Right forelimb (tissue), 1 donor: ENCODE measurements at regions not wholly inside any gene's neighbourhood (a gene's known extent, or its start where the extent isn't known, plus 50 kb on each side); places are given as distances from the start of the nearest gene placed in this dataset.

Experiments used
- DNase-seq: peaks from one replicate; pipeline ENCODE4 v3.0.0-alpha.2; 2018

DNA sequence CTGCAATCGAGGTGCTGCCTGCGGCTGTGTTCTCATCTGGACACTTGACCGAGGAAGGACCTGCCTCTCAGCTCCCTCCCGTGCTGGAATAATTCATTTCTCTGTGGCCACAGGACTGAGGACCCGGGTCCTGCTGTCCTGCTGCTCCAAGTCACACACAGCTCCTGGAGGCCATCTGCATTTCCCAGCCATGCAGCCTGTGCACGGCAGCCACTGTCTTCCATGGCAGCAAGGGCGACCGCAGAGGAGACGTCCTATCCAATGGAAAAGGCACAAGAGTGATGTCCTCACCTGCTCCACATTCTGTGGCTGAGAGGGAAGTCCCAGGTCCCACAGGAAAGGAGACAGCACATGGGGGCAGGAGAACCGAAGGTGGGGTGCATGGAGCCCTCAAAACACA lies 495.8 kb downstream of the BRD1 start:
- DNase-seq, result no peak

DNA sequence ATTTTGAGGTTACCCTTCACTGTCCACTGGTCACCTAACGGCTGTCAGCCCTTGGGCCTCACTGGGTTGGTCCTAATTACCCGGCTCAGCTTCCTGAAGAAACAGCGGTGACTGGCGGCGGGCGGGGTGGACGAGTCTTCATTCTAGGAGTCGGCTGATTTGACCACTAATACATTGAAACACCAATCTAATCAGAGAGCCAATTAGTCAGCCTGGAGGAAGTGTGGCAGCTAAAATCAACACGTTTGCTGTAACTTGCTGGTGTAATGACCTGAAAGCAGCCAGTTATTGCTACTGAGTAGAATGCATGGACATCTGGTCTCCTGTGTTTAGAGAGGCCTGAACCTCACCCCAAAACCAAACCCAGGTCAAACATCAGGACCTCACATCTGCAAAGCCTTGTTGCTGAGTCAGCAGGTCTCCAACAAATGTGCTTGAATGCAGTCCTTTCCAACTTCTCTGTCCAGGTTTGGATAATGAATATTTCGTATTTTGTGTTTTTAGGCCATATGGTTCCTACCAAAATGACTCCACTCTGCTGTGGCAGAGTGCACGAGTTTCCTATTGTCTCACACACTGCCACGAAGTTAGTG lies 496.4 kb downstream of the BRD1 start:
- DNase-seq, result no peak

GRCh38 chr22:49330421-49331222 lies 497.1 kb downstream of the BRD1 start:
- no peak for DNase-seq

- no peak for DNase-seq
Measured at GRCh38 chr22:49329636-49330035, 498.0 kb downstream of the BRD1 start.

GRCh38 chr22:49328630-49329405 lies 498.9 kb downstream of the BRD1 start:
- DNase-seq, result no peak

DNA sequence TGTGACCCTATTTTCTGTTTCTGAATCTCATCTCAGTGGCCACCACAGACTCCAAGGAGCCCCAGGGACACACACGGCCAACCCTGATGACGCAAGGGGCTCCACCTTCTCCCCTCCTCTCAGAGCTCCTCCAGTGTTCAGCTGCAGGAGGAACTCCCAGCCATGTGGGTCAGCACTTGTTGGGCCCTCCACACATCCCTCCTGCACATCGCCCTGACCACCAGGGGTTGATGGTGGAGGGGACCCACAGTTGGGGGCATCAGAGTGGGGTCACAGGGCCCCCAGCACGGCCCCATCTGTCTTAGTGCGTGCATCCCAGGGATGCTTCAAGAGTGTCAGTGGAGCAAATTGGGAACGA lies 499.6 kb downstream of the BRD1 start:
- no peak for DNase-seq

DNA sequence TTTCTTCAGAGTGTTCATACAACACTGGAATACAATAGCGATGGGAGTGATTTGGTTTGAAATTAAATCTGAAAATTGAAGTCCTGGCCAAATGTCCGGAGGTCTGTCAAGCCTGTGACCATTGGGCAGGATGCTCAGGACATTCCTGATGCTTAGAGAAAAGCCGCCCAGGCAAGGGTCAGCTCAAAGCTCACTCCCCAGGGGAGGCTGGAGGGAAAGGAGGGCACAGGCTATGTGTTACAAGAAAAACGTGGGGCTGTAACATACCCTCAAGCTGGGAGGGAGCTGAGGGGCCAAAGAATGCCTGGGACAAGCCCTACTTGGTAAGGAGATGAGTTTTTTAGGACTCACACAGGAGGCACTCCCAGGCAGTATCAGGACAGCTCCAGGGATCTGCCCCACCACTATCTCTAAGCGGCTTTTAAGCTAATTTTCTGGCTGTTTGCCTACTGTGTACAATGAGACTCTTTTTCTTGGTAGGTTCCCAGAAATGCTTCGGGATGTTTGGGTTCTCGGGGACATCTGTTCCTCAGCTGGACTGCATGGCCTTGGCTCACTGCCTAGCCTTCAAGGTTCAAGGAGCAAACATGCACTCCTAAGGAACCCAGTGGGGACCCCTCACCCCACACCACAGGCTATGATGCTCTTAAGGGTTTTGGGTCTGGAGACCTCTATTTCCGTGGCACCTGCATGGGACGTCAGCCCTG lies 500.1 kb downstream of the BRD1 start:
- DNase-seq, result no peak

- no peak for DNase-seq
Measured at GRCh38 chr22:49326558-49326957, 501.1 kb downstream of the BRD1 start.

- no peak for DNase-seq
Measured at GRCh38 chr22:49325531-49326395, 501.9 kb downstream of the BRD1 start.

DNA sequence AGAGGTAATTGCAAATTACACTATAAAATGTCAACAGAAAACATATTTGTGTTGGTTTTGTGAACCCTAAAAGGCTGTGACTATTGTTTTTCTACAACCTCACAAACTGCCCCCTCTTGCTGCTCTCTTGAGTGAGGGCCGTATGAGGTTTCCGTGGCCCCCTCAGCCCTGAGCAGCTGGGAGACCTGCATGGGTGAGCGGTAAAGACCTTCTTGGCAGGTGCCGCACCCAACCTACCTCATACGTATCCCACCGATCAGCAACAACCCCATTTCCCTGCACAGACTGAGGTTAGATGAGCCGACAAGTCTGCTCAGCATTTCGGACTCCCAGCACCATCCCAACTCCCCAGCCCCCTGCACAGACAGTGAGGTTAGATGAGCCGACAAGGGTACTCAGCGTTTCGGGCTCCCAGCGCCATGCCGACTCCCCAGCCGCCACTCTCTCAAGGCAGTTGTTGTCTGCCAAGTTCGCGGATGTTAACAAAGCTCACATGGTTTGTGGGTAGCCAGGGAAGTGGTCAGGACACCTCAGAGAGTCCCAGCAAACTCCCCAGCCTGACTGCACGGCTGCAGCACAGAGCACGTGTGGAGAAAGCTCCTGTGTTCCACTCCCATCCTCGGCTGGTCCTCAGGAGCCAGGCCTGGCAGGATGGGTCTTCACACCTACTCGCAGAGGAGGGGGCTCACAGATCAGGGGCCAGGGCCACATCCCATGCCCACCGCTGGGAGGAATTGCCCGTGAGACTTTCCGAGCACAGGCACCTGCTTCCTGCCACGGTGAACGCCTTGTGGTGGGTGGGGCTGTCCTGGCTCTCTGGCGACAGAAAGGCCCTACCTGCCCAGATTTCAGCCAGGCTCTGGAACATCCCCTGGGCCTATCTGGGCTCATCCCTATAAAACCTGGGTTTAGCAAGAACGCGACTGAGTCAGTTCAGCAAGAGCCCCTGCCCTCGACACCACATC lies 502.9 kb downstream of the BRD1 start:
- no peak for DNase-seq

- DNase-seq, result no peak
Measured at GRCh38 chr22:49323751-49324415, 503.8 kb downstream of the BRD1 start.

GRCh38 chr22:49322861-49323622 lies 504.6 kb downstream of the BRD1 start:
- no peak for DNase-seq

DNA sequence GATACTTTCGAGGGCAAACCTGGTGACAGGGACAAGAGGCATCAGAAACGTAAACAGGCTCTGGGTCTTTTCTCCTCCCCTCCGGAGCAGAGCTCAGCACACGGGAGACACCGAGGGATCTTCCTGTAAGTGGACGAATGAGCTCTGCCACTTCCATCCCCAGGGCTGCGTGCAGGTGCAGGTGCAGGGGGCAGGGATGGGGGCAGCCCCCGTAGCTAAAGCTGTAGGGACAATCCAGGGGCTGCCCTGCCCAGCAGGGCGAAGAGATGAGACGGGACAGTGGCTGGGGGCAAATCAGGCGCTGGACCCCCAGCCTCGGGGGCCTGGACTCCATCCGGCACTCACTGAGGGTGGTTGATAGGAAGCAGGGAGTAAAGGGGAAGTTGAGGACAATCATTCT lies 505.4 kb downstream of the BRD1 start:
- no peak for DNase-seq

DNA sequence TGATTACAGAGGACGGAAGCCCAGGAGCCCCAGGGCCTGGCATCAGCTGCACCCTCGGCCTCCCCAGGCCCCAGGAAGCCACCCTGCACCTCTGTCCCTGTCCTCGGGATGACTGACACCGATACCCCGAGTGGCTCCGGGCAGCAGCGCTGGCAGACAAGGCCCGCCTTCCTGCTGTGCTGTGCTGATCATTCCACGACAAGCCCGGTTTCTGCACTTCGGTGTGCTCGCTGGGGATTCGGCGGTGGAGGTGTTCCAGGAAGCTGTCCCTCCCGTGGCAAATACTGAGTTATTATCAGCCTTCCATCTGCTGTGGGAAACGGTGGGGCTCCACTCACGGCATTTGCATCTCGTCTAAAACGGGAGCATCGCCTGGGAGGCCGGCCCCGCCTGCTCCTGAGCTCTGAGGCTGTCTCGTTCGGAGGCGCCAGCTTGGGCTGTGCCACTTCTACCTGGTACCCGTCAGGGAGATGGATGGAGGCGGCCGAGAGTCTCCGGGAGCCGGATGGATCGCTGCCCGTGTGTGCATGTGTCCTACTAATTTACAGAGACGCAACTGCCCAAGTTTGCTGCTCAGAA lies 506.1 kb downstream of the BRD1 start:
- DNase-seq, result no peak

- no peak for DNase-seq
Measured at GRCh38 chr22:49320714-49321476, 506.8 kb downstream of the BRD1 start.

DNA sequence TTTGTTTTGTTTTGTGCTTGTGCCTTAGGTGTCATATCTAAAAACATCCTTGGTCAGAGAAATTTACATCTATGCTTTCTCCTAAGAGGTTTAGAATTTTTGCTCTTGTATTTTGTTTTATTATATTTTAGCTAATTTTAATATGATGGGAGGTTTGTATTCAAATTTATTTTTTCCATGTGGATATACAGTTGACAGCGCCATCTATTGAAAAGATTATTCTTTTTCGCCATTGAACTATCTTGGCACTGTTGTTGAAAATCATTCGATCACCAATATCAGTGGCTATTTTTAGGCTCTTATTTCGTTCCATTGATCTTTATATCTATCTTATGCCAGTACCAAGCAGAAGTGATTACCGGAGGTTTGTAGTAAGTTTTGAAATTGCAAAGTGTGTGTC lies 510.3 kb downstream of the BRD1 start:
- DNase-seq, result no peak

DNA sequence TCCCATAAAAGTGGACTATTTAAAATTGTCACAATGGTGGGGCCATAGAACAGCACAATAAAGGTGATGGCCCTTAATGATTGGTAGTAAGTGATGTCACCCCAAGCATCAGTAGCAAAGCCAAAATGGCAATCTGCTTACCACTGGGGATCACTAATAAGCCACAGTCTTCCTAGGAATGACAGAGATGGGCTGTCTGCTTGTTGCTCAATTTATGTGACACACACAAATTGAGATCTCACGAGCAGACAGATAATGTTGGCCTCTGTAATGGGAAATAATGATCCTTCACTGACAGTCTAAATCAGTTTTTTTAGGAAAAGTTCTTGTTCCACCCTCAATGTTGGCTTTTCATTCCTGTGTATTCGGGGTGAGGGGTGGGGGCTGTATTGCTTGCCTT lies 515.1 kb downstream of the BRD1 start:
- no peak for DNase-seq

- peak; percentile 15 for DNase-seq
Measured at GRCh38 chr22:49310354-49310753, 517.3 kb downstream of the BRD1 start.

DNA sequence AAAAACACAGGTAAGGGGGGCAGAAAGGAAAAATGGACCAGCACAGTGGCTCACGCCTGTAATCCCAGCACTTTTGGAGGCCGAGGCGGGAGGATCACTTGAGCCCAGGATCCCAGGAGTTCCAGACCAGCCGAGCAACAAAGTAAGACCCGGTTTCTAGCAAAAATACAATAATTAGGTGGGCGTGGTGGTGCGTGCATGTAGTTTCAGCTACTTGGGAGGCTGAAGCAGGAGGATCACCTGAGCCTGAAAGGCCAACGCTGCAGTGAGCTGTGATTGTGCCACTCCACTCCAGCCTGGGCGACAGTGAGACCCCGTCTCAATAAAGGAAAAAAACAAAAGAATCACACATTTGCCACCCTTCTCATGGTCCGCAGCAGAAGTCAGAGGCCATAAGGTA lies 519.4 kb downstream of the BRD1 start:
- DNase-seq, result peak; percentile 10
